ENCODE measurements at regions not wholly inside any gene's neighbourhood (a gene's known extent, or its start where the extent isn't known, plus 50 kb on each side); places are given as distances from the start of the nearest gene placed in this dataset.

DNA sequence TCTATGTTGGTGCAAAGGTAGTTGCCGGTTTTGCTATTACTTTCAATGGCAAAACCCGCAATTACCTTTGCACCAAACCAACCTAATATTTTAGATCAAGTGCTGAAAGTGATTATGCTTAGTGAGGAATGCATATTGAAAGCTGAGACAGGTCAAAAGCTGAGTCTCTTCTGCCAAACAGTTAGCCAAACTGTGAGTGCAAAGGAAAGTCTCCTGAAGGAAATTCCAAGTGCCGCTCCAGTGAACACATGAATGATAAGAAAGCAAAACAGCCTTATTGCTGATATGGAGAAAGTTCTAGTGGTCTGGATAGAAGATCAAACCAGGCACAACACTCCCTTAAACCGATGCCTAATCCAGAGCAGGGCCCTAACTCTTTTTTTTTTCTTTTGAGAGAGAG, 83.1 kb upstream of the ERRFI1 start:
- no peak for DNase-seq (ENCODE audit: low spot score)
- TF ChIP-seq, protein P1, sequence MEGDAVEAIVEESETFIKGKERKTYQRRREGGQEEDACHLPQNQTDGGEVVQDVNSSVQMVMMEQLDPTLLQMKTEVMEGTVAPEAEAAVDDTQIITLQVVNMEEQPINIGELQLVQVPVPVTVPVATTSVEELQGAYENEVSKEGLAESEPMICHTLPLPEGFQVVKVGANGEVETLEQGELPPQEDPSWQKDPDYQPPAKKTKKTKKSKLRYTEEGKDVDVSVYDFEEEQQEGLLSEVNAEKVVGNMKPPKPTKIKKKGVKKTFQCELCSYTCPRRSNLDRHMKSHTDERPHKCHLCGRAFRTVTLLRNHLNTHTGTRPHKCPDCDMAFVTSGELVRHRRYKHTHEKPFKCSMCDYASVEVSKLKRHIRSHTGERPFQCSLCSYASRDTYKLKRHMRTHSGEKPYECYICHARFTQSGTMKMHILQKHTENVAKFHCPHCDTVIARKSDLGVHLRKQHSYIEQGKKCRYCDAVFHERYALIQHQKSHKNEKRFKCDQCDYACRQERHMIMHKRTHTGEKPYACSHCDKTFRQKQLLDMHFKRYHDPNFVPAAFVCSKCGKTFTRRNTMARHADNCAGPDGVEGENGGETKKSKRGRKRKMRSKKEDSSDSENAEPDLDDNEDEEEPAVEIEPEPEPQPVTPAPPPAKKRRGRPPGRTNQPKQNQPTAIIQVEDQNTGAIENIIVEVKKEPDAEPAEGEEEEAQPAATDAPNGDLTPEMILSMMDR (IDR thresholded peaks at IDR 0.05; ENCODE audit: borderline replicate concordance, control extremely low read depth, extremely low read depth, insufficient read depth, missing control alignments) = no peak
- in situ Hi-C loops (cut with MboI; ENCODE audit: low sequenced_read_pairs, unreplicated experiment) = no loop called here

DNA sequence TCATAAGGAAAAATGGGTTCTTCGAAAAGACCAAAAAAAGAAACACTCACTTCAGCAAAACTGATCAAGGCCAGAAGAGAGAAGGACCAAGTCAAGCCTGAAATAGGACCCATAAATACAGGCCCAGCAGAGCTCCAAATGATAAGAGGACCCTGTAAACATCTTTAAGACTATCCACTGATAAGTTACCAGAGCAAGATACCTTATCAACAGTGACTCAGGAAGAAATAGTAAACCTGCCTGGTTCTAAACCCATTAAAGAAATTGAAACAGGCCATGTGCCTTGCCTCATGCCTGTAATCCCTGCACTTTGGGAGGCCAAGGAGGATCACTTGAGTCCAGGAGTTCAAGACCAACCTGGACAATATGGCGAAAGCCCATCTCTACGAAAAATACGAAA, 81.8 kb upstream of the ERRFI1 start:
- no peak for DNase-seq (ENCODE audit: low spot score)
- TF ChIP-seq, protein P1 (IDR thresholded peaks at IDR 0.05; ENCODE audit: borderline replicate concordance, control extremely low read depth, extremely low read depth, insufficient read depth, missing control alignments) = no peak
- in situ Hi-C loops (cut with MboI; ENCODE audit: low sequenced_read_pairs, unreplicated experiment) = no loop called here

DNA sequence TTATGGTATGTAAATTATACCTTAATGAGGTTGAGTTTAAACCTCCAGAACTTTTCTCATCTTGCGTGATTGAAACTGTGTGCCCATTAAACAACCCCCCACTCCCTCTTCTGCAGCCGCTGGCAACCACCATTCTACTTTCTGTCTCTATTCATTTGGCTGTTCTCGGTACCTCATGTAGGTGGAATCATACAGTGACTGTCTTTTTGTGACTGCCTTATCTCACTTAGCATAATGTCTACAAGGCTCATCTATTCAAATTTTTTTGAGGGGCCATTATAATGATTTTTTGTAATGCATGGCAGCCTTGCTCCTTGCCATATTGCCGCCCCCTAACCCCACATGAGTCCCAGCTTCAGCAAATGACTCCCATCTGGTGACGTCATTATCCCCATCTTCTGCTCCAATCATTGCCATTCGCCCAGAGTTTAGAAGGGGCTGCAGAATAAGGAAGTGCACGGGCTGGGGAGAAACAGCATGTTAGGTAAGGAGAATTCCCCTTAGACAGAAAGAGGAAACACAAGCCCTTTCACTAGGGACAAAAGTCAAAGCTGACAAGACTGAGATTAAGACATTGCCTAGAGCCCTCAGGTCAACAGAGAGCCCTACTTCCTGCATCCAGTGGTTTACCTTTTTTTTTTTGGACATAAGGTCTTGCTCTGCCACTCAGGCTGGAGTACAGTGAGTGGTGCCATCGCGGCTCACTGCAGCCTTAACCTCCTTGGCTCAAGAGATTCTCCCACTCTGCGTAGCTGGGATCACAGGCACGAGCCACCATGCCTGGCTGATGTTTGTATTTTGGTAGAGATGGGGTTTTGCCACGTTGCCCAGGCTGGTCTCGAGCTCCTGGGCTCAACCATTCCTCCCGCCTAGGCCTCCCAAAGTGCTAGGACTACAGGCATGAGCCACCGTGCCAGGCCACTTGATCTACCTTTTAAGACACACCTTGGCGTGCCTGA, 78.4 kb upstream of the ERRFI1 start:
- in situ Hi-C loops (cut with MboI; ENCODE audit: low sequenced_read_pairs, unreplicated experiment) = no loop called here

DNA sequence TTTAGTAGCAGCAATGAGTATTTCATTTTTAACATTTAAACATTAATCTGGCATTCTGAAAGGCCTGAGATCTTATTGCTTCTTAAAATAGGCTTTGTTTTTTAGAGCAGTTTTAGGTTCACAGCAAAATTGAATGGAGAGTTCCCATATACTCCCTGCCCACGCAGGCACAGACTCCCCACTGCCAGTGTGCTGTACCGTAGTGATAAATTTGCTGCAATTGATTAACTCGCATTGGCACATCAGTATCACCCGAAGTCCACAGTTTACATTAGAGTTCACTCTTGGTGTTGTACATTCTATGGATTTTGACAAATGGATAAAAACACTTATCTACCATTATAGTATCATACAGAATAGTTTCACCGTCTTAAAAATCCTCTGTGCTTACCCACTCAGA, 71.8 kb upstream of the ERRFI1 start:
- TF ChIP-seq, protein P1 (IDR thresholded peaks at IDR 0.05; ENCODE audit: borderline replicate concordance, control extremely low read depth, extremely low read depth, insufficient read depth, missing control alignments) = no peak
- in situ Hi-C loops (cut with MboI; ENCODE audit: low sequenced_read_pairs, unreplicated experiment) = no loop called here
- no peak for DNase-seq (ENCODE audit: low spot score)

More for the DNA sequence above, 78.4 kb upstream of the ERRFI1 start:
- TF ChIP-seq, protein P1 (IDR thresholded peaks at IDR 0.05; ENCODE audit: borderline replicate concordance, control extremely low read depth, extremely low read depth, insufficient read depth, missing control alignments) = no peak
- peak; percentile 49 for DNase-seq (ENCODE audit: low spot score)

- DNase-seq (ENCODE audit: low spot score) = peak; percentile 45
- TF ChIP-seq, protein P1 (IDR thresholded peaks at IDR 0.05; ENCODE audit: borderline replicate concordance, control extremely low read depth, extremely low read depth, insufficient read depth, missing control alignments) = no peak
- in situ Hi-C loops (cut with MboI; ENCODE audit: low sequenced_read_pairs, unreplicated experiment) = no loop called here
Observed at GRCh38 chr1:8097077-8097799, 71.1 kb upstream of the ERRFI1 start.

DNA sequence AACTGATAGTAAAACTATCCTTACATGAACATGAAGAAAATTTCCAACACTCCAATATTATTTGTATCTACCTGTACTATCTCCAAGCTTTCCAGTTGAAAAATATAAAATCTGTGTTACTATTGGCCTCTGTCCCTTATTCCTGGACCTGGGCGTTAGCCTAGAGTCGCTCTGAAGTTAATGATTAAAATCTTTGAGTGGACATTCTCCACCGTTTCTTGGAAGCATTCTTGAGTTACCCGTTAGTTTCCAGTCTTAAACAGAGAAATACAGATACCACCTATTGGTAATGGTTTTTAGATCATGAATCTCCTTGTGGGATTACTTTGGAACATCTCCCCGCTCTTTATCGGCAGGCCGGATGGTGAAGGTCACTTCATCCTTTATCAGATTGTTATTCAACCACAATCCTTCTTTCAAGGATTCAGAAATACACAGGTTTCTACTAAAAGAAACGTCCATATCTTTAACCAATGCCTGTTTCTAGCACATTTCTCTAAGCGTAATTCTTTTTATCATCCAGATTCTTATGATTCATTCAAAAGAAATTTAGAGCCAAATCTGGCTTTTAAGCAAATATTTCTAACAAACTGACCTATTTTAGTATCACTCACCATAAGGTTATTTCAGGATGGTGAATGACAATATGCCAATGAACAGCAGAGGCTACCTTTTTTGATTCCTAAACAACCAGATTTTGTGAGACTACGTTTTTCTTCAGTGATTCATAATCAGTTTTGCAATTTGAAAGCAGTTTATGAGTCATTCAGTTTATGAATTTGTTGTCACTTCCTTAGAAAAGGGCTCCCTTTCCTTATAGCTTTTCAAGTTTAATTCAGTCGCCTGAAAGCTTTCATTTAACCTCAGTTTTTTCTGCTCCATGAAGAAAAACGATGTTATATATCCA, 70.2 kb upstream of the ERRFI1 start:
- TF ChIP-seq, protein P1 (IDR thresholded peaks at IDR 0.05; ENCODE audit: borderline replicate concordance, control extremely low read depth, extremely low read depth, insufficient read depth, missing control alignments) = no peak
- in situ Hi-C loops (cut with MboI; ENCODE audit: low sequenced_read_pairs, unreplicated experiment) = no loop called here
- no peak for DNase-seq (ENCODE audit: low spot score)
